ENCODE measurements at regions not wholly inside any gene's neighbourhood (a gene's known extent, or its start where the extent isn't known, plus 50 kb on each side); places are given as distances from the start of the nearest gene placed in this dataset.
"Not testable (repeated sequence)": the region's sequence is repeated elsewhere in the genome, so short reads cannot be mapped to it uniquely, and the experiment has no call there.

DNA sequence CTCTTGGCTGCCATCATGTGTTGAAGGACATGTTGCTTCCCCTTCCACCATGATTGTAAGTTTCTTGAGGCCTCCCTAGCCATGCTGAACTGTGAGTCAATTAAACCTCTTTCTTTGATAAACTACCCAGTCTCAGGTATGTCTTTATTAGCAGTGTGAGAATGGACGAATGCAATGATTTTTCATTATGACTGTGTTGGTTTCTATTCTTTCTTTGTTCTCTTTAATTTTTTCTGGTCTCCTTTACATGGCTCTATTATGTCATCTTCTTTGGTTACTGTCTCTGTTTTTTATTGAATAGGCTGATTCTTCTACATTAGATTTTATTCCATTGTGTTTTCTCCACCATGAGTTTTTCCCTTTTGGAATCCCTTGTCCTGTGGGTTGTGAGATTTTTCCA is 840.6 kb downstream of the TRAM1L1 start:
- DNase-seq (ENCODE audit: low read depth): no peak
- TF ChIP-seq, protein P1, sequence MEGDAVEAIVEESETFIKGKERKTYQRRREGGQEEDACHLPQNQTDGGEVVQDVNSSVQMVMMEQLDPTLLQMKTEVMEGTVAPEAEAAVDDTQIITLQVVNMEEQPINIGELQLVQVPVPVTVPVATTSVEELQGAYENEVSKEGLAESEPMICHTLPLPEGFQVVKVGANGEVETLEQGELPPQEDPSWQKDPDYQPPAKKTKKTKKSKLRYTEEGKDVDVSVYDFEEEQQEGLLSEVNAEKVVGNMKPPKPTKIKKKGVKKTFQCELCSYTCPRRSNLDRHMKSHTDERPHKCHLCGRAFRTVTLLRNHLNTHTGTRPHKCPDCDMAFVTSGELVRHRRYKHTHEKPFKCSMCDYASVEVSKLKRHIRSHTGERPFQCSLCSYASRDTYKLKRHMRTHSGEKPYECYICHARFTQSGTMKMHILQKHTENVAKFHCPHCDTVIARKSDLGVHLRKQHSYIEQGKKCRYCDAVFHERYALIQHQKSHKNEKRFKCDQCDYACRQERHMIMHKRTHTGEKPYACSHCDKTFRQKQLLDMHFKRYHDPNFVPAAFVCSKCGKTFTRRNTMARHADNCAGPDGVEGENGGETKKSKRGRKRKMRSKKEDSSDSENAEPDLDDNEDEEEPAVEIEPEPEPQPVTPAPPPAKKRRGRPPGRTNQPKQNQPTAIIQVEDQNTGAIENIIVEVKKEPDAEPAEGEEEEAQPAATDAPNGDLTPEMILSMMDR (conservative IDR thresholded peaks at IDR 0.05; ENCODE audit: low read depth, low read length): no peak
- H3K4me3 ChIP-seq (ENCODE audit: low read depth, low read length): no peak overlapping the region

DNA sequence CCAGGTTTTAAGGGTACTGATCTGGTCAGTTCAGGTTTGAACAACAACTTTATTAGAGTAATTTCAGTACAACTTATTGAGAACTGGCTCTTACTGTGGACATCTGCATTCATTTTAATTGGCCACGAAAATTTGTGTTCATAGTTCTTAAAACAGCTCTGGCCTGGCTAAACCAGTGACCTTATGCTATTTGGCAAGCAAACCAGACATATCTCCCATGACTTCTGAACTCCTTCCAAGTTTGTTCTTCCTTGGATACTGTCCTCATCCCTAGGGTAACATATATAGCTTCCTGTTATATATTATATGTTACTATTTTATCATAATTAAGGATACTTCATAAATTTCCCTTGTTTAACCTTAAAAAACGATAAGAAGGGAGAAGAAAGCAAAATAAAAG is 841.9 kb downstream of the TRAM1L1 start:
- TF ChIP-seq, protein P1 (conservative IDR thresholded peaks at IDR 0.05; ENCODE audit: low read depth, low read length): no peak
- H3K4me3 ChIP-seq (ENCODE audit: low read depth, low read length): no peak overlapping the region
- no peak for DNase-seq (ENCODE audit: low read depth)

DNA sequence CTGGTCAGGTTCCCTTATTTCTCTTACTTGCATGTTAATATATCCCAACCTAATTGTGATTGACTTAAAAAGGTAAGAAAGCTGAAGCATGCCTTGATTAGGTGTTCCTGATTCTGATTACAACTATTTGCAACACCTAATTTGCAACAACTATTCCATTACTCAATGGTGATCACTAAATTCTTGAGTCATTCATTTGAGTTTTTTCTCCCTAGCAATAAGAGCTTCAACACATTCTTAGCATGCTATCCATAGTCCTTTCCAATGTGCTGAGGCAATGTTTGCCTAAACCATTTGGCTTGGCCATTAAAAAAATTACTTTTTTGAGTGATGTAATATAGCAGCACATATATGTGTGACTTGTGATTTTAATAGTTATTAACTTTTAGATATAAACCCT is 851.4 kb downstream of the TRAM1L1 start:
- TF ChIP-seq, protein P1 (conservative IDR thresholded peaks at IDR 0.05; ENCODE audit: low read depth, low read length): no peak
- DNase-seq (ENCODE audit: low read depth): no peak
- H3K4me3 ChIP-seq (ENCODE audit: low read depth, low read length): no peak overlapping the region

DNA sequence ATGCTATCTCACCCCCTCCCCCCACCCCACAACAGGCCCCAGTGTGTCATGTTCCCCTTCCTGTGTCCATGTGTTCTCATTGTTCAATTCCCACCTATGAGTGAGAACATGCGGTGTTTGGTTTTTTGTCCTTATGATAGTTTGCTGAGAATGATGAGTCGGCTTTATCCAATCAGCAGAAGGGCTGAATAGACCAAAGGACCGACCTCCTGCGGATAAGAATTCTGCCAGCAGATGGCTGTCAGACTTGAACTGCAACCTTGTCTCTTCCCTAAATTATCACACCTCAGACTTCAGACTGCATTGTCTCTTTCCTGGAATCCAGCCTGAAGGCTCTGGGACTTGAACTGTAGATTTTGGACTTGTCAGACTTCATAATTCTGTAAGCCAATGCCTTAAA is 853.4 kb downstream of the TRAM1L1 start:
- not testable (repeated sequence) for H3K4me3 ChIP-seq (ENCODE audit: low read depth, low read length); DNase-seq (ENCODE audit: low read depth)

DNA sequence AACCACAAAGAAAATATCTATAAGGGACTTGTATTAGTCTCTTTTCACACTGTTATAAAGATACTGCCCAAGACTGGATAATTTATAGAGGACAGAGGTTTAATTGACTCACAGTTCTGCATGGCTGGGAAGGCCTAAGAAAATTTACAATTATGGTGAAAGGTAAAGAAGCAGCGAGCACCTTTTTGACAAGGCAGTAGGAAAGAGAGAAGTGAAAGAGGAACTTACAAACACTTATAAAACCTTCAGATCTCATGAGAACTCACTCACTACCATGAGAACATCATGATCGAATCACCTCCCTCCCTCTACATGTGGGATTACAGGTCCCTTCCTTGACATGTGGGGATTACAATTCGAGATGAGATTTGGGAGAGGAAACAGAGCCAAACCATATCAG is 856.0 kb downstream of the TRAM1L1 start:
- H3K4me3 ChIP-seq (ENCODE audit: low read depth, low read length): no peak overlapping the region
- DNase-seq (ENCODE audit: low read depth): no peak
- TF ChIP-seq, protein P1 (conservative IDR thresholded peaks at IDR 0.05; ENCODE audit: low read depth, low read length): no peak

DNA sequence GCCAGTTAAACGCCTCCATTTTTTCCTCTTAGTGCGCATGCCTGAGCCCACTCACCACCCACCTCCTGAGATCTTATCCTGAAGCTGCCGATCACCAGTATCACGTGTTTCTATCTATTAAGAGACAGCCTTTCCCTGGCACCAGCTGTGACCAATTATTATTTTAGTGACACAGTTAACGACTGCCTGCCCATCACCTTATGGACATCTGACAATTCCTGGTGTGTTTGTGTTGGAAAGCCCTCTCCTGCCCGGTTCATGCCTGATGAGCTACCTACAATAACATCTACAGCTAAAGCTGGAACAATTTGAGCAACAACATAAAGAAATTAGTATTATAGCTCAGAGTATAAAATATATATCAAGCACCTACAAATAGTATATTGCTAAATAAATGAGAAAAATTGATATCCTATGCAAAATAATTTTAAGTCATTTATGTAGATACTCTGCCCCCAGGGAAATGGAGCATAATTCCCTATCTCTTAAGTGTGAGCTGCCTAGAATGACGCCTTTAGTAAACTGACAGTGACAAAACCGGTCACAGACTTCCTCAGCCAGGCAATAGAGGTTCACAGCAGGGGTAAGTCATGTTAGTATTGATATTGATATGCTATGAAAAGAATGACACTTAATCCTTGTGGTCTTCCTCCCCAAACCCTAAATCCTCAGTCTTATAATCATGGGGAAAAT is 862.2 kb downstream of the TRAM1L1 start:
- no peak overlapping the region for H3K4me3 ChIP-seq (ENCODE audit: low read depth, low read length)
- TF ChIP-seq, protein P1 (conservative IDR thresholded peaks at IDR 0.05; ENCODE audit: low read depth, low read length): no peak
- no peak for DNase-seq (ENCODE audit: low read depth)

DNA sequence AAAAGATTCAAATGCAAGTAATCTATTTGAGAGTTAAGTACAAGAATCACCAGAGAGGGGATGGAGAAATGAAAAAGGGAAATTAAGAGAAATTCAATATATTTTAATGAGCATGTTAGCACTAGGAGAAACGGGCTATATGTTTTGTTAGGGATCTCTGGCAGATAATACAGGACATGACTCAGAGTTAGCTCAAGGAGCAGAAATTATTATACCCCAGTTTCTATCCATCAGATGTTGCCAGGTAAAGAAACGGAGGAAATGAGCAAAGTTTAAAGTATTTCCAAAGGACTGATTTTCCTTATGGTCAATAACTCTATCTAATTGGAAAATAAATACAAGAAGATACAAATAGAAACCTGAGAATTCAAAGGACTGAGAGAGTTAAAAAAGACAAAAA is 867.6 kb downstream of the TRAM1L1 start:
- H3K4me3 ChIP-seq (ENCODE audit: low read depth, low read length): no peak overlapping the region
- TF ChIP-seq, protein P1 (conservative IDR thresholded peaks at IDR 0.05; ENCODE audit: low read depth, low read length): no peak
- DNase-seq (ENCODE audit: low read depth): no peak
